Thyroid gland (tissue), 4 donors: ENCODE measurements at regions not wholly inside any gene's neighbourhood (a gene's known extent, or its start where the extent isn't known, plus 50 kb on each side); places are given as distances from the start of the nearest gene placed in this dataset.

Source experiments
- DNase-seq, 2 donors: peaks; one replicate each; pipeline ENCODE4 v3.0.0-alpha.2; 2019
- H3K27ac ChIP-seq, 3 donors: fragments of 200-600 bp; sonication (generic); 1 replicate in 2 of 3; 2 replicates in 1 of 3; pipeline ENCODE4 v1.5.1; 2016 to 2019; ENCODE audit warnings: mild to moderate bottlenecking in 1 of 3, moderate library complexity in 1 of 3
- H3K27me3 ChIP-seq: fragments of 200-600 bp; sonication (generic); one replicate; pipeline ENCODE4 v1.5.1; 2019
- H3K36me3 ChIP-seq, 2 donors: fragments of 200-600 bp; sonication (generic); one replicate each; pipeline ENCODE4 v1.5.1; 2016 to 2019
- H3K4me1 ChIP-seq, 2 donors: fragments of 200-600 bp; sonication (generic); one replicate each; pipeline ENCODE4 v1.5.1; 2017 to 2019
- H3K4me3 ChIP-seq, 3 donors: fragments of 200-600 bp; sonication (generic); replicated peaks in 1 of 3; 1 replicate in 2 of 3; 2 replicates in 1 of 3; pipeline ENCODE4 v1.5.1; 2016; ENCODE audit warnings: mild to moderate bottlenecking in 1 of 3
- H3K9me3 ChIP-seq: fragments of 200-600 bp; sonication (generic); one replicate; pipeline ENCODE4 v1.5.1; 2017
- POLR2A ChIP-seq, 2 donors: fragments of 450-650 bp; IDR thresholded peaks; one replicate each; pipeline ENCODE4 v1.6.1; 2017; ENCODE audit warnings: antibody characterized with exemption in 2 of 2, mild to moderate bottlenecking in 2 of 2, moderate library complexity in 1 of 2
- WGBS, 2 donors: methylation state at CpG; one replicate each; pipeline ENCODE4 v1.1.5; 2017; 5-methylcytosine and 5-hydroxymethylcytosine counted together
- intact Hi-C: fragments of 100-400 bp; cut with DNase I; formaldehyde crosslinking; loops from one replicate; pipeline ENCODE4 v1.15.1; 2023
- TF ChIP-seq, protein P1 (sequence below), 6 experiments: fragments of 200-600 bp in 3 of 6; fragments of 450-650 bp in 3 of 6; sonication (generic) in 3 of 6; IDR thresholded peaks; one replicate each; pipeline ENCODE4 v1.5.1; 2016 to 2019; ENCODE audit warnings: antibody characterized with exemption in 6 of 6, mild to moderate bottlenecking in 2 of 6, inconsistent platforms in 1 of 6, moderate library complexity in 1 of 6

GRCh38 chr9:38255599-38255998 lies 136.9 kb upstream of the ALDH1B1 start:
- Histone ChIP-seq H3K27me3 (no peaks in the 10 kb centered on the region), H3K4me1 (no peaks in the 10 kb centered on the region), H3K36me3 (no peaks in the 10 kb centered on the region), H3K27ac (no peak overlapping the region), H3K4me3 (no peak overlapping the region), H3K9me3 (no peaks in the 10 kb centered on the region)
- no peak for DNase-seq
- WGBS, 2 donors, result 86% methylated on average over 3 of the region's 3 CpGs
- TF ChIP-seq, protein P1, sequence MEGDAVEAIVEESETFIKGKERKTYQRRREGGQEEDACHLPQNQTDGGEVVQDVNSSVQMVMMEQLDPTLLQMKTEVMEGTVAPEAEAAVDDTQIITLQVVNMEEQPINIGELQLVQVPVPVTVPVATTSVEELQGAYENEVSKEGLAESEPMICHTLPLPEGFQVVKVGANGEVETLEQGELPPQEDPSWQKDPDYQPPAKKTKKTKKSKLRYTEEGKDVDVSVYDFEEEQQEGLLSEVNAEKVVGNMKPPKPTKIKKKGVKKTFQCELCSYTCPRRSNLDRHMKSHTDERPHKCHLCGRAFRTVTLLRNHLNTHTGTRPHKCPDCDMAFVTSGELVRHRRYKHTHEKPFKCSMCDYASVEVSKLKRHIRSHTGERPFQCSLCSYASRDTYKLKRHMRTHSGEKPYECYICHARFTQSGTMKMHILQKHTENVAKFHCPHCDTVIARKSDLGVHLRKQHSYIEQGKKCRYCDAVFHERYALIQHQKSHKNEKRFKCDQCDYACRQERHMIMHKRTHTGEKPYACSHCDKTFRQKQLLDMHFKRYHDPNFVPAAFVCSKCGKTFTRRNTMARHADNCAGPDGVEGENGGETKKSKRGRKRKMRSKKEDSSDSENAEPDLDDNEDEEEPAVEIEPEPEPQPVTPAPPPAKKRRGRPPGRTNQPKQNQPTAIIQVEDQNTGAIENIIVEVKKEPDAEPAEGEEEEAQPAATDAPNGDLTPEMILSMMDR (IDR thresholded peaks at IDR 0.05), result no peak
- no peak for TF ChIP-seq POLR2A (IDR thresholded peaks at IDR 0.05)
- intact Hi-C loops, result no loop called here

GRCh38 chr9:38254756-38255155 lies 137.7 kb upstream of the ALDH1B1 start:
- Histone ChIP-seq H3K4me3 (no peak overlapping the region), H3K4me1 (no peaks in the 10 kb centered on the region), H3K27ac (no peak overlapping the region), H3K9me3 (no peaks in the 10 kb centered on the region), H3K27me3 (no peaks in the 10 kb centered on the region), H3K36me3 (no peaks in the 10 kb centered on the region)
- 81 to 89% methylated on average over 2 of the region's 2 CpGs for WGBS, 2 donors
- no peak for DNase-seq
- intact Hi-C loops, result no loop called here
- TF ChIP-seq, protein P1 (IDR thresholded peaks at IDR 0.05), result no peak
- no peak for TF ChIP-seq POLR2A (IDR thresholded peaks at IDR 0.05)

GRCh38 chr9:38254151-38254550 lies 138.4 kb upstream of the ALDH1B1 start:
- H3K27me3 ChIP-seq, result no peaks in the 10 kb centered on the region
- no peak for DNase-seq
- intact Hi-C loops, result no loop called here
- WGBS, 2 donors, result 59 to 65% methylated on average over 6 to 7 of the region's 7 CpGs
- TF ChIP-seq, protein P1 (IDR thresholded peaks at IDR 0.05), result no peak
- TF ChIP-seq POLR2A (IDR thresholded peaks at IDR 0.05), result no peak
- H3K9me3 ChIP-seq, result no peaks in the 10 kb centered on the region
- H3K4me1 ChIP-seq, result no peaks in the 10 kb centered on the region
- no peak overlapping the region for H3K4me3 ChIP-seq
- no peak overlapping the region for H3K27ac ChIP-seq
- no peaks in the 10 kb centered on the region for H3K36me3 ChIP-seq

GRCh38 chr9:38253200-38253599 lies 139.3 kb upstream of the ALDH1B1 start:
- Histone ChIP-seq H3K27ac (no peak overlapping the region), H3K4me1 (no peaks in the 10 kb centered on the region), H3K27me3 (no peaks in the 10 kb centered on the region), H3K4me3 (no peak overlapping the region), H3K9me3 (no peaks in the 10 kb centered on the region), H3K36me3 (no peaks in the 10 kb centered on the region)
- WGBS, 2 donors, result 83% methylated on average over 7 of the region's 7 CpGs
- TF ChIP-seq, protein P1 (IDR thresholded peaks at IDR 0.05), result no peak
- no peak for TF ChIP-seq POLR2A (IDR thresholded peaks at IDR 0.05)
- intact Hi-C loops, result no loop called here
- no peak for DNase-seq

GRCh38 chr9:38251036-38251860 lies 141.3 kb upstream of the ALDH1B1 start:
- Histone ChIP-seq H3K9me3 (no peaks in the 10 kb centered on the region), H3K27ac (no peak overlapping the region), H3K27me3 (no peaks in the 10 kb centered on the region), H3K4me1 (no peaks in the 10 kb centered on the region), H3K36me3 (no peaks in the 10 kb centered on the region), H3K4me3 (no peak overlapping the region)
- no peak for DNase-seq
- TF ChIP-seq POLR2A (IDR thresholded peaks at IDR 0.05), result no peak
- TF ChIP-seq, protein P1 (IDR thresholded peaks at IDR 0.05), result no peak
- whole genome bisulfite sequencing, 2 donors, result 38 to 49% methylated on average over 3 of the region's 3 CpGs
- intact Hi-C loops, result no loop called here
